OCI-M2 (cell line): ENCODE measurements at regions not wholly inside any gene's neighbourhood (a gene's known extent, or its start where the extent isn't known, plus 50 kb on each side); places are given as distances from the start of the nearest gene placed in this dataset.
"Not testable (repeated sequence)": the region's sequence is repeated elsewhere in the genome, so short reads cannot be mapped to it uniquely, and the experiment has no call there.

Experiments used
- DNase-seq: peaks from one replicate; lab custom pipeline; 2025; ENCODE audit not compliant: unreplicated experiment; lab: John Stamatoyannopoulos, UW

DNA sequence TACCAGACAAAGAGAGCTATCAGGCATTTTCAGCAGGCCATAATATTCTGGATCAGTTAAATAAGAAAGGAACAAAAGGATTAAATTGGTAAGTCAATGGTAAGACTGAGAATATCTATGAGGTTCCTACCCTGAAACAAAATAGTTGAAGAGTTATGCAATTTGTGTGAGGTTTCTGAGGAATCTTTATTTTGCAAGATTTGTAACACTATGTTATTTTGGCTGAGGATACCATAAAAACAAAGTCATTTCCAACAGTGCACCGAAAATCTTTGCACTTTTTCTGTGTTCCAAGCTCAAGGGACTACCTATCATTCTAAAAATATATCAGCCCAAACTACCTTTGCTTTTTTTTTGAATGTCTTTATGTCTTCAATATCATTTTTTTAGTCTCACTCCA is 383.3 kb upstream of the CITED2 start:
- DNase-seq, result no peak

DNA sequence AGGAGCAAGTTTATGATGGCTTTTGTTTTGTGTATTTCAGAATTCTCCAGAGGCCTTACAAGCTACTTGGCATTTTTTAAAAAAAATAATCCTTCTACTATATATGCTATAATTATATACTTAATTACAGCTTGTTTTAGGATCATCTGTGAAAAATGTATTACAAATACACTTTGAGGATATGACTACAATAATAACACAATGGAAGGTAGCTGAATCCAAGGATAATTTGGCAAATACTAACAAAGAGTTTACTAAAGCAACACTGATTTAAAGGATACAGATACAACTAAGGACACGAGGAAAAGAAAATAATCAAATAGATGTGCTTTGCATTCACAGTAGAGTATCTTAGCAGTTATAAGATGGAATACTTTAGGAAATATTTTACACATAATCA is 381.9 kb upstream of the CITED2 start:
- DNase-seq, result no peak

DNA sequence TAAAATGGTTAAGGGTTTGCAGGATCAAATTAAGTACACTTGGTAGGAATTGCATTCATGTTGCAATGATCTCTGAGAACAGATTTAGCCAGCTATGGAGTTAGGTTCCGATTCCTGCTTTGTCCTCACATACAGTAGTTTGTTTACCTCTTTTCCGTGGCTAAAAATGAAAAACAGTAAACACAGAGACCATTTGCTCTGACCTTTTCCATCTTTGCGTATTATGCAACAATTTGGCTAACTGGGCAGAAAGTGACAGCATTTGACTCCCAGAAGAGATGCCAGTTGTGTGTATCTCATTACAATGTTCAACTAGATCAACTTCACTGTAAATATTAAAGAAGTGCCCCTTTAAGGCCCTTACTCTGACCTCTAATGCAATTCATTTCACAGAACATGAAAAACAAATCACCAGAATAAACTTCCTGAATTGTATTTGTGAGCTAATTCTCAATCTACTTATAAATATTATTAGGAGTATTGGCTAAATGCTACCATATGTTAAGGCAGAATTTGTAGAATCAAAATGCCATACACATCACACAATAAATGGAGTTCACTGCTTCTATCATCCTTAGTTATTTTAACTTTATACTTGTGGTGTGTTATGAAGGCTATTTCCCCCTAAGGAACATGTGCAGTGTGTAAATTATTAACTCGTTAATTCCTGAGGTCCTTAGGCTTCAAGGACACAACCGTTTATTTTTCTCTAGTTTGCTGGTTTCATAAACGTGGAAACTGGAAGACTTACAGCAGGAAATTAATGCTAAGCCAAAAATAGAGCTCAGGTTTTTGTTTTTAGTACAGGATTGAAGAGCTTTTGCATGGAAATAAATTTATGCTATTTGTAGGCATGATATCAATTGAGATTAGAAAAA is 380.7 kb upstream of the CITED2 start:
- no peak for DNase-seq

DNA sequence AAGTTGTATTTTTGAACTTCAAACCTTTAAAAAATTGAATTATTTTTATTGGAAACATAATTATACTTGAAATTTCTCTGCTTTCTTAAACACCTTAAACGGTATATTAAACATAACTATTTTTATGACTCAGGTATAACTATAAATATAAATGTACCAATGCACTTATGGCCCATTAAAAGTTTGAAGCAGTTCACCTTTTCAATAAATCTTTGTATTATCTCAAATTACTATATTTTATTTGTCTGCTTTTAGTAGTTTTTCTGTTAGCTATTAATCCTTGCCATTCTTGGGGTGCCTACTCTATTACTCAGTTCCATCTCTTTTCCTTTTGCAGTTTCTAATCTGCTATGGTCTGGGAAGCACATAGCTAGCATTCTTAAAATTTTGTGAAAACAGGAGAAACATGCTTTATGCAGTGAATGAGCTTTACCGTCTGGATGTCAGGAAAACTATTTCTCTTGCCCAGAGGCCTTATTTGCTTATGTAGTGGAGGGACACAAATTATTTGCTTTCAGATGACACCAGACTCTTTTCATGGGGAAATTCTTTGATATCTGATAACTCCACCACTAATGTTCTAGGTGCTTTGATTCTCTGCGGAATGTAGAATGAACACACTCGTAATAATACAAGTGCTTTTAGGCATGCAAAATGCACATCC is 378.9 kb upstream of the CITED2 start:
- no peak for DNase-seq

DNA sequence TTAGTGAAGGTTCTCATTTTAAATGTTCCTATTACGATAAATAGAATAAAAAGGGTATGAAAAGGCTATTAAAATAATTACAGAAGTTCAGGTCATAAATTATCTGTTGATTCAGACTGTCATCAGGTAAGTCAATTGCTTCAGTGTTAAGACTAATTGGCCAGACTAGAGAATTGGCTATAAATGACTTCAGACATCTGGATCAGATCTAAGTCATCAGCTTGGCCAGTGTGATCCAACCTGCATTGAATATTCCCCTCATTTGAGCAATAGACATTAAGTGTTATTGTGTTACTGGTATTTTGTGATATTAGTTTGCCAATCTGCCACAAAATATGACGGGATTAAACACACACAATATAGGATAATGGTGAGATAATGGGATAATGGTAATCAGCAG is 377.6 kb upstream of the CITED2 start:
- DNase-seq, result no peak

DNA sequence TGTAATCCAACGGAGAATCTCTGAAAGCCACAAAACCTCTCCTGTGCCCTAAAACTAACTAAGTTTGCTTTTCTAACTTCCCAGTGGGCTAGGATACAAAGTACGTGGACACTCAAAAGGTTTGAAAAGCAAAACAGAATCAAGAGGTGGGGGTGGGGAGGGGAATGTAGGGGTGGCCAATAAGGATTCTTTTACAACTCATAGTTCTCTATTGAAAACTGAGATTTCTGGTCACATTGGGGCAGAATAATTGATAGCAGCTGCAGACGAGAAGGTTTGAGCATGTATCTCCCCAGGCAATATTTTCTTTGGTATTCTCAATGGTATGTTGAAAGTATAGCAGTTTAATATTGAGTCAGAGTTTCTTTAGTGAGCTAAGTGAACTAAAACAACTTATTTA is 376.7 kb upstream of the CITED2 start:
- no peak for DNase-seq

DNA sequence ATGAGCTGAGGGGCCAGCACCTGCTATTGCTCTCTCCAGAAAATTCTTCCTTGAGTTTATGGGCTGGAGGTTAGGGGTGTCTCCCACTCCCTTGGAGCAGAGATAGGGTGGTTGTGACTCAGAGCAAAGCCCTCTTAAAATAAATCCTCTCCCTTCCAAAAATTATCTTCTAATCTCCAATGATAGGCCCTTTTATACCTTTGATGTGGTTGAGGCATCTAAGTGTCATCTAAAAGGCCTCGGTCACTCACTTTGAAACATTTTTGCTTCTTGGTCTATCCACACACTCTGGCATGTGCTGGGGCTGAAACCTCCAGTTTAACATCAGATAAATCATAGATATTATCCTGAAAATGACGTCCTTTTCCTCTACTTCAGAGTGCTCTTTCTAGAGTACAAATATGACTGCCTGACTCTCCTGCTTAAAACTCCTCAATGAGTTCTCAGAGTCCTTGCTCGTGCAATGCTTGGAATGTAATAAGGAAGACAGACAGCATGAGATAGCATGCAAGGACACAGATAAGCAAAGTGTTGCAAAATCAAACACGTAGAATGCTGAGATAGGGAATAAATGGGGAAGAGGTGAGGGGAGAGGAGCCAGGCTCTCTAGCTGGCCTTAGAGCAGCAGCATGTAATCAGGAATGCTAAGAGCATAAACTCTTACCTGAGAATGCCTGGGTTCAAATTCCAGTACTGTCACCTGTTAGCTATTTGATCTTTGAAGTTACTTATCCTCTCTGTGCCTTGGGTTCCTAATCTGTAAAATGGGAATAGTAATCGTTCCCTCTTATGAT is 374.1 kb upstream of the CITED2 start:
- no peak for DNase-seq

DNA sequence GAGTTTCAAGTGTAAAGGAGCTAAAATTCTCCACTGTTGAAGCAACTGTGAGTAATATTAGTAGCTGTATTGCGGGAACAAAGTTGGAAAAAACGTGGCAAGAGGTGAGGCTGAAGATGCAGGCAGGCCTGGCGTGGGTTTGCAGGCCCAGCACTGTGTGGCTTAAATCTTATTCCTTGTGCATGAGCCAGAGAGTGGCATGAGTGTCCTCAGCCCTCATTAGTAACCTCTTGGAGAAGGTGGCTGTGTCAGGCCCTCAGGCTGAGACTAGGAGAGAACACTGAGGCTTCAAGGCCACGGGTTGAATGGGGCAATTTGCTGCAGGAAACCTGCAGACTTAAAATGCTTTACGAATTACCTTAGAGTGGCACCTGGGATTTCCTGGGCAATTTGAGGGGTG is 372.7 kb upstream of the CITED2 start:
- DNase-seq, result no peak

DNA sequence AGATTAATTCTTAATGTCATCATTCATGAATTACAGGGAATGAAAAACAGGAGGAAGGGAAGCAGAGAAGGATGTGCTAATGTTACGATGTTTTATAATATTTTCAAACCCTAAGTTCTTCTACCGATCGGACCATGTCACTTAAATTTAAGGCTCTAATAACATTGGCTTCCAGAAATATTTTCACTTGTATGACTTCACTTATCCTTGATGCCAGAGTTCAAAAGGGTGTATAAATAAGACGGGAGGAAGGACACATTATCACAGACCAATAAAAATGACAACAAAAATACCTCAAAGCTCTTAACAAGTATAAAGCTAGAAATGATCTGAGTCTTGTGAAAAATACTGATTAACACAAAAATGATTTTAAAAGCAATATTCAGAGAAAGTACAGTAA is 370.4 kb upstream of the CITED2 start:
- no peak for DNase-seq

DNA sequence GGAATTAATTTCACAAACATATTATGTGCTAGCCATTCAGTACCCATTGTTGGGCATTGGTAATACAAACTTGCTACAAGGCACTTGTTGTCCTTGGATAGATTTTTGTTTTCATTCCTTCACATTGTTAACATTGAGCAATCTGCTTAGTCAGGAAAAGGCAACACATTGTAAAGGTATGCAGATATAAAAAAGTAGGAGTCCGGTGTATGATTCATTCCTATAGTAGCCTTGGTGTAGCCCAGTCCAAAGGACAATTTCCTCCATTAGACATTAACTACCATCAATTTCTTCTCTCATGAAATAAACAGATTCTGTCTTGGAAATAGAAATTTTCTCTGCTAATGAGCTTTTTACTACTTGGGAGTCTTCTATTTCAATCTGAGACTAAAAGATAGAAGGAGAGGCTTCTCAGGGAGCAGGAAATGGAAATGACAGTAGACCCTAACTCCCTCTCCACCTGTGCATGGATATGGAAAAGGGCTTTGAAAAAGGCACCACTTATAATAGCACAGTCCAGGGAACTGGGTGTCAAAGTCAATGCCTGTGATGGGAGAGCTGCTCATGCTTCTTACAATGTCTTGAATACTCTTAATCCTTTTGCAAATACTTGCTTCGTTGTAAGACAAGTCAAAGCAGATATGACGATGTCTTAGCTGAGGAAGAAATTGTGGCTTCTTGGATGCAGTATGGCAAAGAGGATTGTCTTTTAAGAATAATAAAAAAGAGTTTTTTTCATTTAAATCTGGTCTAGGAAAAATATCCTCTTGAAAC is 369.4 kb upstream of the CITED2 start:
- no peak for DNase-seq

DNA sequence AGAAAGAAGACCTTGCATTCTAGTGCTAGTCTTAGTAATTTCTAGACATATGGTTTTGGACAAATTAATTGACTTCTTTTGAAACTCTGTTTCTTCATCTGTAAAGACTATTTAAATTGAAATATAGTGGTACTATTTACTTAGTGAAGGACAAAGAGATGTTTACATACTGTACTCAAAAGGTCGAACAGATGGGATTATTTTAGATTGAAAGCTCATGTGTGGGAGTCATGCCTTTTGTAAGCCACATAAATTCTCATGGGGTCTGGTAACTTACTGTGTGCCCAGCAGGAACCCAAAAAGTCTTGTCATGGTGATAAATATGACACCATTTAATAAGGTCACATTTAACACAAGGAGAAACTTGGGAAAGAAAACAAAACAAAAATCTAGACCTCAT is 368.2 kb upstream of the CITED2 start:
- no peak for DNase-seq

DNA sequence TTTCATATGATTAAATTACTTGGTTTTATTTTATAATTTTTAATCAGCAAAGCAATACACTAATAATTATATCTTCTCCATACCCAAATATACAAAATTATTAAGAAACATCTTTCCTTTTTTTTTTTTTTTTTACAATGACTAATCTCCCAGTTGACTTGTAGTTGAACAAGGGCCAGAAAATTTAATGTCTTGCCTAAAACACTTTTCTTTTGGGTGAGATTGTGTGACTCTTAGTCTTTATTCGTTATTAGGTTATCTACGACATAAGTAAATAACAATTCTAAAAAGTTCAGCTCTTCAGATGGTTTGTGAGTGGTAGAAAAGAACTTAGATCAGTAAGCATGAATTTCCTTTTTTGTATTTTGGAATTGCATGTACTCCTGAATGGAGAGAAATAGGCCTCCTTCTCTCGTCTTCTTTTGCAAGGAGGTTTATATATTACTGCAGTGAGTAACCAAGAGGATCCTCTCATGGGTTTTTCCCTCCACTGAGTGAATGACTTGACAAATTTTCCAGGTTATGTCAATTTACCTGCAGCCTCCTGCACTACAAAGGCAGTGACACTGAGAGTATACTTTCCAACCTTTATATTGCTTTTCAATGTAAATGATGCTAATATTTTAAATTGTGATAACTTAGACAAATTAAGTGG is 364.5 kb upstream of the CITED2 start:
- DNase-seq, result no peak

DNA sequence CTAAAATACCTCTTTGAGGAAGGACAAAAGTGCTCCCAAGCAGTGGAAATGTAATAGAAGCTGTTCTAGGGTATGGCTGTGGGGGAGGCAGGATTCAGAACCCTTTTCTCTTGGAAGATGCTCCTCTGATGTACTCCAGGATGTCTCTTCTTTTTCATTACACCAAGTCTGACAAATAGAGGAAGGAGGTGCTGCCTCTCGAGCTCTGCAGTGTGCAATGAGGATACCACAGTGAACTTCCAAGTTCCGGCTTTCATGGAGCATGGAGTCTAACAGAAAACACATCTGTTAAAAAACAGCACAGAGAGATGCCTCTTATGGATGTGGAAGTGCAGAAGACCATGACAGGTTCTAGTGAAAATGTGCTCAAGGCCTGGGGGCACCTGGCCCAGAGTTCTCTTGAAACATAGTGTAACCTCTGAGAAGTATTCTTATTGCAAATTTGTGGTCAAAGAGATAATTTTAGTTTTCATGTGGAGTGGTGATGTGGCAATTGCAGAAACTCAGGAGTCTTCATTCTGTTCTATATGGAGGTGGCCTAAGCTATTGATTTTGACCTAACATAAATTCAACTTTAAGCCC is 362.0 kb upstream of the CITED2 start:
- no peak for DNase-seq

DNA sequence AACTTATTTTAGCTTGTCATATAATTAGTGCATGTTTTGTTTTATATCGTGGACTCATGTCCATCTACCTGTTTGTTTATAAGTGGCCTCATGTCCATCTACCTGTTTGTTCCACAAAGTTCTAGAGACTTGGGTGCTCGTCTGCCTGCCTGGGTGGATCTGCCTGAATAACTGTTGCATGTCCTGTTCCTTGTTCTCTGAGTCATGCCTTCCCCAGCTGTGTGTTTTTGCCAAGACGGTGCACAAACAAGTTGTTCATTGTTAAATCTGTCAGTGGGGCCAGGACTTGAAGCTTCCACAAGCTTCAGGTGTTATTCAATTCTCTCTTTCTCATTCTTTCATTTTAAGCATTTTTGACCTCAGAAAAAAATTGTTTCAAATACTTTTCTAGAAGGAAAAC is 358.0 kb upstream of the CITED2 start:
- no peak for DNase-seq

DNA sequence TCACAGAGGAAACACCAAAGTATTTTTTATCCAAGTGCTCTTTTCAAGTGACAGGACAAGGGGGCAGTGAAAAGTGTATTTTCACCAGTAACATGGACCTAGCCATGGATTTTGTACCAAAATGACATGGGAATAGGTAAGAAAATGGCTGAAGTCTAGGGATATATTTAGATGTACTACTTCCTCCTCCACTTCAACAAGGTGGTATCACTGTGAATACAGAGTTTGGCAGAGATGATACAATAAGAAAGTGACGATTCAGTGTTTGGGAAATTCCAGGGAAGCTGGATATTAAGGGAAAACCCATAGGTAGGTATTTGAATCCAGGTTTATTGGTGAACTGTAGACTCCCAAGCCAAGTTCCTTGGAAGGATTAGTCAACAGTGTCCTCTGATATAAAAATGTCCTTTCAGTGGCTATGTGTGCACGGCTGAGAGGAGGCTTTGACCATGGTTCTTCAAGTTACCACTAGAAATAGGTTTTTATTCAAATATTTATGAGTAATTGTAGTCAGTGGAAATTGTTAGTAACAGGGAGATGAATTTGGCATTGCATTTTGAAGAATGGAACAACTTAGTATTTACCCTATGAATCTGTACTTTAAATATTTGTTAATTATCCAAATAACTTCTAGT is 356.0 kb upstream of the CITED2 start:
- no peak for DNase-seq

DNA sequence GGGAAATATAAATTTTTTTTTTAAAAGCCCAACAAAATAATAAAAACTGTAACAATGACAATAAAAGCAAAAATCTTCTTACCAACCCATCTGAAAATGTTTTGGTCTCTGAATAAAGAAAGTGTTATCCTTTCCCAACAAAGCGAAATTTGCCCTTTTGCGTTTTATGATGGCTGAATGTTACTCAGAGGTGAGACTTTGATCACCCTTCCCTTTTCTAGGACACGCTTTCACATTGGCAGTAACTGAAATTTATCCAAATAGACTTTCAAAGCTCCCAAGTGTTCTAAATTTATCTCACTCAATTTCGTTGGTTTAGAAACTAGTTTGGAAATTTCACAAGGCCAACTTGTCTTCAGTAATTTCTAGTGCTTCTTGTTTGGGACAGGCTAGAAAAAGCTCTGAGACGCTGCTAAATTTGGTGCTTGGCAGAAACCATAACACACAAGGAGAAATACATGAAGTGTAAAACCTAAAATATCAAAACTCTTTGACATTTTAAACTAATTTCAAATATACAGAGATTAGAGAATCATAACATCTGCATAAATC is 354.5 kb upstream of the CITED2 start:
- no peak for DNase-seq

DNA sequence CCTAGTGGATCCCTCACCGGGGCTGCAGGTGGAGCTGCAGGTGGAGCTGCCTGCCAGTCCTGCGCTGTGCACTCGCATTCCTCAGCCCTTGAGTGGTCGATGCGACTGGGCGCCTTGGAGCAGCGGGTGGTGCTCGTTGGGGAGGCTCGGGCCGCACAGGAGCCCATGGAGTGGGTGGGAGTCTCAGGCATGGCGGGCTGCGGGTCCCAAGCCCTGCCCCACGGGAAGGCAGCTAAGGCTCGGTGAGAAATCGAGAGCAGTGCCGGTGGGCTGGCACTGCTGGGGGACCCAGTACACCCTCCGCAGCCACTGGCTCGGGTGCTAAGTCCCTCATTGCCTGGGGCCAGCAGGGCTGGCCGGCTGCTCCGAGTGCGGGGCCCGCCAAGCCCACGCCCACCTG is 351.8 kb upstream of the CITED2 start:
- DNase-seq, result not testable (repeated sequence)

DNA sequence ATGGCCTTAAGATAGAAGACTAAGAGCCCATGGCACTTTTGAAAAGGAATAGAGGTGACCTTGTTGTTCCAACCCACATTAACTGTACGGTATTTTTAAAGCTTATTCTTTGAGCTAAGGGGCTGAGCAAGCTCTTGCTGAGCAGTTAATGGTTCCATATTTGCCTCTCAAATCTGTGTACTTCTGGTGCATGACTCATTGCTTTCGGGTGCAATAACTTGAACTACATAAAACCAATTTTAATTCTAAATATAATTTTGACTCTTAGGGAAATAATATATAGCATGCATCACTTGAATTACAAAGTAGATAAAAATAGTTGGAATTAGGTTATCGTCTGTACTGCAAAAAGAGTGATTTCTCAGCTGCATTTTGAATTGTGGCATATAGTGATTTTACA is 348.1 kb upstream of the CITED2 start:
- no peak for DNase-seq

DNA sequence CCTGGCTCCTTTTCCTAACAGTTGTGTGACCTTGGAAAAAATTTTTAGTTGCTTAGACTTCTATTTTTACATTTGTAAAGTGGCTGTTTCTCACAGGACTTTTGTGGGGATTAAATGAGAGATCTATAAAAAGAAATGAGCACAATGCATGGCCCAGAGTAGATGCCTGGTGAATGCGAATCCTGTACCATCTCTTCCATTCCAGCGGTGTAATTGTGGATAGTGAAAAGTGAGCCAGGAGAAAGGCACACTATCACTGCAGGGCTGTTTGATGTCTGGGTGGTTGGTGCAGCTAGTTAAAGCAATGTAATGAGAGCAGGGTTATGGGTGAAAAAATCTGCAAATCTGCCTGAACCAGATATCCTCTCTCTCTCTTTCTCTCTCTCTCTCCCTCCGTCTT is 347.5 kb upstream of the CITED2 start:
- no peak for DNase-seq
